Smooth muscle cell (in vitro differentiated cells): ENCODE measurements at regions not wholly inside any gene's neighbourhood (a gene's known extent, or its start where the extent isn't known, plus 50 kb on each side); places are given as distances from the start of the nearest gene placed in this dataset.
A peak's percentile ranks its signal among the peaks of the same experiment; 100 is the strongest.

Experiments used
- DNase-seq: peaks from one replicate; lab custom pipeline; 2025; ENCODE audit not compliant: unreplicated experiment; lab: John Stamatoyannopoulos, UW
- H2AFZ ChIP-seq: fragments of 200-600 bp; sonication (generic); 2 replicates; pipeline ENCODE4 v1.6.0; 2016; ENCODE audit warnings: antibody characterized with exemption, low read depth, mild to moderate bottlenecking
- H3F3A ChIP-seq: fragments of 200-600 bp; sonication (generic); 2 replicates; pipeline ENCODE4 v1.6.0; 2017; ENCODE audit warnings: antibody characterized with exemption, low read depth
- H3K27ac ChIP-seq: fragments of 200-600 bp; sonication (generic); 2 replicates; pipeline ENCODE4 v1.5.1; 2016; ENCODE audit warnings: low read depth, mild to moderate bottlenecking
- H3K27me3 ChIP-seq: fragments of 200-600 bp; sonication (generic); 2 replicates; pipeline ENCODE4 v1.6.1; 2016; ENCODE audit warnings: low read depth, mild to moderate bottlenecking
- H3K36me3 ChIP-seq: fragments of 200-600 bp; sonication (generic); 2 replicates; pipeline ENCODE4 v1.5.1; 2016; ENCODE audit warnings: low read depth
- H3K4me1 ChIP-seq: fragments of 200-600 bp; sonication (generic); 2 replicates; pipeline ENCODE4 v1.5.1; 2016; ENCODE audit warnings: low read depth
- H3K4me2 ChIP-seq: fragments of 200-600 bp; sonication (generic); 2 replicates; pipeline ENCODE4 v1.6.0; 2016; ENCODE audit warnings: mild to moderate bottlenecking
- H3K4me3 ChIP-seq: fragments of 200-600 bp; sonication (generic); 2 replicates; pipeline ENCODE4 v1.5.1; 2016; ENCODE audit warnings: mild to moderate bottlenecking
- H3K79me2 ChIP-seq: fragments of 200-600 bp; sonication (generic); 2 replicates; pipeline ENCODE4 v1.6.0; 2016; ENCODE audit warnings: low read depth, mild to moderate bottlenecking
- H3K9ac ChIP-seq: fragments of 200-600 bp; sonication (generic); 2 replicates; pipeline ENCODE4 v1.6.0; 2016; ENCODE audit warnings: low read depth
- H3K9me3 ChIP-seq: fragments of 200-600 bp; sonication (generic); replicated peaks from 2 replicates; pipeline ENCODE4 v1.5.1; 2016; ENCODE audit warnings: low read depth
- H4K20me1 ChIP-seq: fragments of 200-600 bp; sonication (generic); 2 replicates; pipeline ENCODE4 v1.6.0; 2016; ENCODE audit warnings: low read depth
- CTCF ChIP-seq: fragments of 200-600 bp; sonication (generic); IDR thresholded peaks from 2 replicates; pipeline ENCODE4 v1.5.1; 2017; ENCODE audit warnings: borderline replicate concordance, mild to moderate bottlenecking, antibody characterized with exemption; ENCODE audit not compliant: insufficient read depth, poor library complexity, severe bottlenecking
- WGBS: methylation state at CpG from one replicate; pipeline ENCODE4 v1.1.7; 2016; ENCODE audit warnings: low lambda C conversion rate; 5-methylcytosine and 5-hydroxymethylcytosine counted together

GRCh38 chr5:124300815-124301621 is 445.4 kb downstream of the ZNF608 start:
- H3K27ac ChIP-seq: peak overlapping the region; percentile 94
- H3F3A ChIP-seq: peaks cover 6% of the 10 kb centered on the region
- H3K4me2 ChIP-seq: peak overlapping the region; percentile 76
- H3K36me3 ChIP-seq: no peaks in the 10 kb centered on the region
- WGBS: 84% methylated on average over 13 of the region's 13 CpGs
- peak overlapping the region; percentile 15 for H3K9ac ChIP-seq
- TF ChIP-seq CTCF: no peak
- H3K27me3 ChIP-seq: no peaks in the 10 kb centered on the region
- no peaks in the 10 kb centered on the region for H3K79me2 ChIP-seq
- H3K4me1 ChIP-seq: peaks cover 17% of the 10 kb centered on the region
- H2AFZ ChIP-seq: no peak overlapping the region
- no peak overlapping the region for H3K4me3 ChIP-seq
- H3K9me3 ChIP-seq: no peaks in the 10 kb centered on the region
- DNase-seq: no peak
- no peaks in the 10 kb centered on the region for H4K20me1 ChIP-seq

GRCh38 chr5:124297826-124298225 is 448.6 kb downstream of the ZNF608 start:
- H3K36me3 ChIP-seq: no peaks in the 10 kb centered on the region
- 69% methylated on average over 3 of the region's 3 CpGs for WGBS
- no peak overlapping the region for H3K9ac ChIP-seq
- H3K9me3 ChIP-seq: no peaks in the 10 kb centered on the region
- peaks cover 17% of the 10 kb centered on the region for H3K4me1 ChIP-seq
- no peak overlapping the region for H3K4me2 ChIP-seq
- H3F3A ChIP-seq: peaks cover 6% of the 10 kb centered on the region
- DNase-seq: no peak
- no peak for TF ChIP-seq CTCF
- H3K79me2 ChIP-seq: no peaks in the 10 kb centered on the region
- H3K4me3 ChIP-seq: no peak overlapping the region
- no peaks in the 10 kb centered on the region for H4K20me1 ChIP-seq
- H3K27me3 ChIP-seq: no peaks in the 10 kb centered on the region
- no peak overlapping the region for H3K27ac ChIP-seq
- H2AFZ ChIP-seq: no peak overlapping the region

GRCh38 chr5:124292322-124292855 is 454.1 kb downstream of the ZNF608 start:
- no peaks in the 10 kb centered on the region for H3K9me3 ChIP-seq
- 89% methylated on average over 7 of the region's 7 CpGs for WGBS

More at GRCh38 chr5:124292322-124292855, 454.1 kb downstream of the ZNF608 start:
- no peaks in the 10 kb centered on the region for H3F3A ChIP-seq
- no peak overlapping the region for H3K27ac ChIP-seq
- DNase-seq: no peak
- H3K9ac ChIP-seq: no peak overlapping the region
- H2AFZ ChIP-seq: no peak overlapping the region
- no peak overlapping the region for H3K4me3 ChIP-seq
- H3K36me3 ChIP-seq: no peaks in the 10 kb centered on the region
- no peaks in the 10 kb centered on the region for H3K4me1 ChIP-seq
- no peak for TF ChIP-seq CTCF
- H3K79me2 ChIP-seq: no peaks in the 10 kb centered on the region
- H4K20me1 ChIP-seq: no peaks in the 10 kb centered on the region
- H3K4me2 ChIP-seq: no peak overlapping the region
- no peaks in the 10 kb centered on the region for H3K27me3 ChIP-seq
